H4 (cell line): ENCODE measurements at regions not wholly inside any gene's neighbourhood (a gene's known extent, or its start where the extent isn't known, plus 50 kb on each side); places are given as distances from the start of the nearest gene placed in this dataset.

ENCODE experiments used
- DNase-seq: peaks from one replicate; pipeline ENCODE4 v3.0.0-alpha.2; 2015; ENCODE audit warnings: low spot score

- no peak for DNase-seq
These were observed 306.6 kb downstream of the PLK2 start for GRCh38 chr5:58153255-58153654.

GRCh38 chr5:58151414-58151813 is 308.5 kb downstream of the PLK2 start:
- no peak for DNase-seq

- no peak for DNase-seq
These were observed 309.0 kb downstream of the PLK2 start for GRCh38 chr5:58150926-58151325.

GRCh38 chr5:58149746-58150145 is 310.1 kb downstream of the PLK2 start:
- DNase-seq, result no peak

- DNase-seq, result no peak
These were observed 310.5 kb downstream of the PLK2 start for GRCh38 chr5:58149345-58149744.

- no peak for DNase-seq
These were observed 311.6 kb downstream of the PLK2 start for GRCh38 chr5:58148254-58148775.

GRCh38 chr5:58145397-58145934 is 314.4 kb downstream of the PLK2 start:
- no peak for DNase-seq

GRCh38 chr5:58143727-58144126 is 316.2 kb downstream of the PLK2 start:
- DNase-seq, result no peak

- no peak for DNase-seq
These were observed 316.7 kb downstream of the PLK2 start for GRCh38 chr5:58143181-58143580.

GRCh38 chr5:58138791-58139190 is 321.1 kb downstream of the PLK2 start:
- DNase-seq, result no peak

- no peak for DNase-seq
These were observed 323.5 kb downstream of the PLK2 start for GRCh38 chr5:58136406-58136805.

- peak; percentile 17 for DNase-seq
These were observed 324.1 kb downstream of the PLK2 start for GRCh38 chr5:58135571-58136335.

GRCh38 chr5:58133631-58134296 is 326.1 kb downstream of the PLK2 start:
- DNase-seq, result peak; percentile 4

GRCh38 chr5:58133216-58133615 is 326.7 kb downstream of the PLK2 start:
- DNase-seq, result no peak

GRCh38 chr5:58127255-58128220 is 332.3 kb downstream of the PLK2 start:
- no peak for DNase-seq

- DNase-seq, result no peak
These were observed 336.4 kb downstream of the PLK2 start for GRCh38 chr5:58123501-58123900.

- DNase-seq, result no peak
These were observed 337.0 kb downstream of the PLK2 start for GRCh38 chr5:58122848-58123392.

GRCh38 chr5:58122157-58122556 is 337.7 kb downstream of the PLK2 start:
- DNase-seq, result no peak

- DNase-seq, result no peak
These were observed 338.5 kb downstream of the PLK2 start for GRCh38 chr5:58121391-58121790.

- DNase-seq, result no peak
These were observed 342.3 kb downstream of the PLK2 start for GRCh38 chr5:58117542-58117941.

GRCh38 chr5:58116346-58116745 is 343.5 kb downstream of the PLK2 start:
- DNase-seq, result no peak
